ENCODE measurements at regions not wholly inside any gene's neighbourhood (a gene's known extent, or its start where the extent isn't known, plus 50 kb on each side); places are given as distances from the start of the nearest gene placed in this dataset.

- H3K4me1 ChIP-seq (ENCODE audit: control insufficient read depth in 5 of 5, insufficient read depth in 5 of 5, low read length in 5 of 5): peaks cover 0 to 14% (median 9%) of the 10 kb centered on the region in 5 donors
- peaks cover 0 to 4% (median 3%) of the 10 kb centered on the region in 3 donors for H3K27me3 ChIP-seq (ENCODE audit: control insufficient read depth in 3 of 3, insufficient read depth in 3 of 3, low read length in 2 of 3)
- peaks cover 0 to 8% (median 0%) of the 10 kb centered on the region in 4 donors for H3K9me3 ChIP-seq (ENCODE audit: control insufficient read depth in 4 of 4, insufficient read depth in 3 of 4, low read length in 3 of 4)
- no peak overlapping the region for H3K9ac ChIP-seq (ENCODE audit: insufficient read depth in 1 of 2, low read length in 2 of 2)
- no peak overlapping the region for H3K27ac ChIP-seq (ENCODE audit: low read depth in 1 of 2, low read length in 1 of 2)
- H3K4me3 ChIP-seq: no peak overlapping the region
- H3K36me3 ChIP-seq (ENCODE audit: control insufficient read depth in 4 of 4, insufficient read depth in 4 of 4, low read length in 4 of 4): no peaks in the 10 kb centered on the region
- 57 to 74% methylated on average over 3 of the region's 3 CpGs for WGBS, 2 donors
- ATAC-seq (ENCODE audit: insufficient read depth, low FRiP score) (no peak), DNase-seq (no peak)
- TF ChIP-seq CTCF (IDR thresholded peaks at IDR 0.05; ENCODE audit: control extremely low read depth, extremely low read depth): no peak
These were observed 213.4 kb downstream of the SOX9 start for GRCh38 chr17:72334205-72334604.

GRCh38 chr17:72336026-72336803 is 215.4 kb downstream of the SOX9 start:
- Histone ChIP-seq H3K9ac (ENCODE audit: insufficient read depth in 1 of 2, low read length in 2 of 2) (no peak overlapping the region), H3K36me3 (ENCODE audit: control insufficient read depth in 4 of 4, insufficient read depth in 4 of 4, low read length in 4 of 4) (no peaks in the 10 kb centered on the region), H3K27ac (ENCODE audit: low read depth in 1 of 2, low read length in 1 of 2) (no peak overlapping the region), H3K4me3 (no peak overlapping the region), H3K27me3 (ENCODE audit: control insufficient read depth in 3 of 3, insufficient read depth in 3 of 3, low read length in 2 of 3) (peaks cover 0 to 4% (median 3%) of the 10 kb centered on the region in 3 donors), H3K4me1 (ENCODE audit: control insufficient read depth in 5 of 5, insufficient read depth in 5 of 5, low read length in 5 of 5) (peaks cover 0 to 18% (median 16%) of the 10 kb centered on the region in 5 donors), H3K9me3 (ENCODE audit: control insufficient read depth in 4 of 4, insufficient read depth in 3 of 4, low read length in 3 of 4) (peaks cover 0 to 4% (median 0%) of the 10 kb centered on the region in 4 donors)
- no peak for TF ChIP-seq CTCF (IDR thresholded peaks at IDR 0.05; ENCODE audit: control extremely low read depth, extremely low read depth)
- peak in 1 of 3 donors; percentile 51 for DNase-seq
- ATAC-seq (ENCODE audit: insufficient read depth, low FRiP score): no peak
- 49 to 51% methylated on average over 11 of the region's 11 CpGs for WGBS, 2 donors

DNA sequence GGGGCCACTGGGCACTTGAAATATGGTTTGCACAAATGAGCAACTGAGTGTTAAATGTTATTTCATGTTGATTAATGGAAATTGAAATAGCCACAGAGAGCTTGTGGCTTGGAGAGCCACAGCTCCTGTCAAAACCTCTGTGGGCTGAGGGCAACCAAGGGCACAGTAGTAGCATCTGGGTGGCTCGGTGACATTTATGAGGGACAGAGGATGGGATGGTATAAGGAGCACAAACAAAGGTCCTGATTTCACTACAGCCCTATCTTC is 215.9 kb downstream of the SOX9 start:
- H3K27ac ChIP-seq (ENCODE audit: low read depth in 1 of 2, low read length in 1 of 2): no peak overlapping the region
- peaks cover 0 to 4% (median 3%) of the 10 kb centered on the region in 3 donors for H3K27me3 ChIP-seq (ENCODE audit: control insufficient read depth in 3 of 3, insufficient read depth in 3 of 3, low read length in 2 of 3)

More for the DNA sequence above, 215.9 kb downstream of the SOX9 start:
- Histone ChIP-seq H3K36me3 (ENCODE audit: control insufficient read depth in 4 of 4, insufficient read depth in 4 of 4, low read length in 4 of 4) (no peaks in the 10 kb centered on the region), H3K4me1 (ENCODE audit: control insufficient read depth in 5 of 5, insufficient read depth in 5 of 5, low read length in 5 of 5) (peaks cover 0 to 18% (median 16%) of the 10 kb centered on the region in 5 donors), H3K9me3 (ENCODE audit: control insufficient read depth in 4 of 4, insufficient read depth in 3 of 4, low read length in 3 of 4) (peaks cover 0 to 4% (median 0%) of the 10 kb centered on the region in 4 donors), H3K4me3 (no peak overlapping the region), H3K9ac (ENCODE audit: insufficient read depth in 1 of 2, low read length in 2 of 2) (no peak overlapping the region)
- WGBS, 2 donors: 89 to 98% methylated on average over 1 of the region's 1 CpG
- ATAC-seq (ENCODE audit: insufficient read depth, low FRiP score) (no peak), DNase-seq (no peak)
- TF ChIP-seq CTCF (IDR thresholded peaks at IDR 0.05; ENCODE audit: control extremely low read depth, extremely low read depth): no peak
